Bronchial epithelial cell (primary cell): ENCODE measurements at regions not wholly inside any gene's neighbourhood (a gene's known extent, or its start where the extent isn't known, plus 50 kb on each side); places are given as distances from the start of the nearest gene placed in this dataset.

Source experiments
- DNase-seq: peaks from one replicate; pipeline ENCODE4 v3.0.0-alpha.2; 2010; ENCODE audit warnings: low read depth
- FAIRE-seq: peaks from 2 replicates; lab custom pipeline; 2011; peaks lifted over from hg19 to GRCh38; lab: Jason Lieb, UNC
- H3K27me3 ChIP-seq: 2 replicates; pipeline ENCODE4 v1.5.1; 2011; ENCODE audit warnings: low read length; ENCODE audit not compliant: control insufficient read depth, insufficient read depth
- H3K36me3 ChIP-seq: 2 replicates; pipeline ENCODE4 v1.5.1; 2011; ENCODE audit warnings: low read length; ENCODE audit not compliant: control insufficient read depth, insufficient read depth
- H3K4me3 ChIP-seq: 2 replicates; pipeline ENCODE4 v1.5.1; 2011; ENCODE audit warnings: mild to moderate bottlenecking, low read depth, low read length, control low read depth
- TF ChIP-seq, protein P1 (sequence below): IDR thresholded peaks from 2 replicates; pipeline ENCODE4 v1.5.1; 2011; ENCODE audit warnings: mild to moderate bottlenecking, moderate library complexity, low read length, control low read depth, inconsistent platforms; ENCODE audit not compliant: insufficient read depth, severe bottlenecking

DNA sequence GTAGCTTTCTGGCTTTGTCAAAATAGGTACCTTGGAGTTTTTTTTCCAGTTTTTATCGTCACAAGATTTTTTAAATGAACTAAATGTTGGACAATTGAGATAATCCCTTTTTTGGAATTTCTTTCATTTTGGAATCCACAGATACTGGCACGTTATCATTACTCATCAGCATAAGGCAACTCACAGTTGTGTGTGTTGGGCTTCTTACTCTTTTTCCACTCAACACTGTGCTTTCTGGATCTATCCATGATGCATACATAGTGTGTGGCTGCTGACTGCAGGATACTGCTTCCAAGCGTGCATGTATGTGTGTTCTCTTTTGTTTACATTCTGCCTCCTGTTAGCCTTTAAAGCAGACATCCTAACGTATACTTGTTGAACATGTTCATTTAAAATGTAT is 113.5 kb upstream of the FAM9A start:
- H3K36me3 ChIP-seq, result no peaks in the 10 kb centered on the region
- peaks cover 1% of the 10 kb centered on the region for H3K27me3 ChIP-seq
- no peak for DNase-seq
- no peak overlapping the region for H3K4me3 ChIP-seq
- TF ChIP-seq, protein P1, sequence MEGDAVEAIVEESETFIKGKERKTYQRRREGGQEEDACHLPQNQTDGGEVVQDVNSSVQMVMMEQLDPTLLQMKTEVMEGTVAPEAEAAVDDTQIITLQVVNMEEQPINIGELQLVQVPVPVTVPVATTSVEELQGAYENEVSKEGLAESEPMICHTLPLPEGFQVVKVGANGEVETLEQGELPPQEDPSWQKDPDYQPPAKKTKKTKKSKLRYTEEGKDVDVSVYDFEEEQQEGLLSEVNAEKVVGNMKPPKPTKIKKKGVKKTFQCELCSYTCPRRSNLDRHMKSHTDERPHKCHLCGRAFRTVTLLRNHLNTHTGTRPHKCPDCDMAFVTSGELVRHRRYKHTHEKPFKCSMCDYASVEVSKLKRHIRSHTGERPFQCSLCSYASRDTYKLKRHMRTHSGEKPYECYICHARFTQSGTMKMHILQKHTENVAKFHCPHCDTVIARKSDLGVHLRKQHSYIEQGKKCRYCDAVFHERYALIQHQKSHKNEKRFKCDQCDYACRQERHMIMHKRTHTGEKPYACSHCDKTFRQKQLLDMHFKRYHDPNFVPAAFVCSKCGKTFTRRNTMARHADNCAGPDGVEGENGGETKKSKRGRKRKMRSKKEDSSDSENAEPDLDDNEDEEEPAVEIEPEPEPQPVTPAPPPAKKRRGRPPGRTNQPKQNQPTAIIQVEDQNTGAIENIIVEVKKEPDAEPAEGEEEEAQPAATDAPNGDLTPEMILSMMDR, result no peak
- no peak for FAIRE-seq

DNA sequence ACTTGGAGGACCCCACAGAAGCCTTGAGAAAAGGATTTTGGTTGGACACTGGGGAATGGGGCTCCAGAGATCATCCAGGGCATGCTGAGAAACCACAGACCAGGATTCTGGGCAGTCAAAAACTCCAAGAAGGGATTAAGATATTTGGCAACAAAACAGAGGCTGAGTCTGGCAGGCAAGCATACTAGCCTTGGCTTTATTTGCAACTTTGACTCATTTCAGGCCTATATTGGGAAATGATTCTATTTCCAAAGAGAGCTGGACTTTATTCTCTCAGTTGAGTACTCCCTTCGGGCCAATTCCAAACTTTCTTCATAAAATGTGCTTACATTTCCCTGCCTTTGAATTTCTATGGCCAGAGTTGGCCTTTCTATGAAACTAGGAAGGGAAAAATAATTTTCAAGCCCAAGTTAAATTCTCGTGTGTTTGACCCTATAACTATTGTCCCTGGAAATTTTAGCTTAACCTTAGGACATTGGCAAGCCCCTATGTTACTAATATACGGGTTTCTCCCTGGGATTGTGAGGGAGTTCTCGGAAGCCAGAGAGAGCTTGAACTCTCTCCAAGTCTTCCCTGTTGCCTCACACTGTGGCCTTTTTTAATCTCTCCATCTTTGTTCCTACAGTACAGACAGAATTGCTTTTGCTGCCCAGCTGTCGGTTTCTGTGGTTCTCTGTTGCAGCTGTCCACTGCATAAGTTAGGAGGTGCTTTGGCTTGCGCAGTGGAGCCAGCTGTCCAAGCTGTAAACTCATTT is 112.6 kb upstream of the FAM9A start:
- Histone ChIP-seq H3K4me3 (no peak overlapping the region), H3K36me3 (no peaks in the 10 kb centered on the region), H3K27me3 (no peaks in the 10 kb centered on the region)
- FAIRE-seq, result peak; percentile 28
- TF ChIP-seq, protein P1, result no peak
- DNase-seq, result peak; percentile 1

DNA sequence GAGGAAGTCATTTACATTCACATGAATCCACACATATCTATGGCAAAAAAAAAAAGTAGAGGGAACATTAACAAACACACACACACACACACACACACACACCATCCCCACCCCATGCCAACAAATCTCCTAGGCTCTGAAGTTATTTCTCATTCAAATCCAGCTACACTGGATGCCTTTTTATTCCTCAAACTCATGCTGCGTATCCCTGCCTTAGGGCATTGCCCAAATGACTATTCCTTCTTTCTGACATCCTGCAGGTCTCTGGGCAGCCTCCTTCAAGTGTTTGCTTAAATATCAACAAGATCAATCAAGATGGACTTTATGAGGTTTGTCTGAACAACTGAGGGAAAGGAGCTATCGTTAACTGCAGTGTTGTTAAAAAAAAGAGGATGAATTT is 106.5 kb upstream of the FAM9A start:
- Histone ChIP-seq H3K4me3 (no peak overlapping the region), H3K36me3 (no peaks in the 10 kb centered on the region), H3K27me3 (no peaks in the 10 kb centered on the region)
- no peak for FAIRE-seq
- TF ChIP-seq, protein P1, result no peak
- DNase-seq, result no peak

GRCh38 chrX:8906299-8906938 is 105.2 kb upstream of the FAM9A start:
- TF ChIP-seq, protein P1, result no peak
- Histone ChIP-seq H3K36me3 (no peaks in the 10 kb centered on the region), H3K4me3 (no peak overlapping the region), H3K27me3 (no peaks in the 10 kb centered on the region)
- FAIRE-seq (no peak), DNase-seq (no peak)

- Histone ChIP-seq H3K36me3 (no peaks in the 10 kb centered on the region), H3K4me3 (no peak overlapping the region), H3K27me3 (no peaks in the 10 kb centered on the region)
- no peak for FAIRE-seq
- peak; percentile 27 for DNase-seq
- TF ChIP-seq, protein P1, result no peak
Observed at GRCh38 chrX:8897259-8897658, 96.1 kb upstream of the FAM9A start.

- no peaks in the 10 kb centered on the region for H3K27me3 ChIP-seq
- TF ChIP-seq, protein P1, result no peak
- H3K36me3 ChIP-seq, result no peaks in the 10 kb centered on the region
- DNase-seq (no peak), FAIRE-seq (no peak)
- no peak overlapping the region for H3K4me3 ChIP-seq
Observed at GRCh38 chrX:8890794-8891193, 89.6 kb upstream of the FAM9A start.
